HG03457 (cell line): ENCODE measurements at regions not wholly inside any gene's neighbourhood (a gene's known extent, or its start where the extent isn't known, plus 50 kb on each side); places are given as distances from the start of the nearest gene placed in this dataset.

Experiments used
- ATAC-seq: cut with Tn5 transposase; IDR thresholded peaks from one replicate; pipeline ENCODE4 v1.9.1; 2021; ENCODE audit warnings: moderate number of reproducible peaks; ENCODE audit not compliant: unreplicated experiment

- no peak for ATAC-seq
These were observed 133.7 kb upstream of the ASTN2 start for GRCh38 chr9:117548556-117548955.

- ATAC-seq: no peak
These were observed 133.0 kb upstream of the ASTN2 start for GRCh38 chr9:117547904-117548303.

GRCh38 chr9:117546894-117547678 lies 132.2 kb upstream of the ASTN2 start:
- ATAC-seq: no peak

DNA sequence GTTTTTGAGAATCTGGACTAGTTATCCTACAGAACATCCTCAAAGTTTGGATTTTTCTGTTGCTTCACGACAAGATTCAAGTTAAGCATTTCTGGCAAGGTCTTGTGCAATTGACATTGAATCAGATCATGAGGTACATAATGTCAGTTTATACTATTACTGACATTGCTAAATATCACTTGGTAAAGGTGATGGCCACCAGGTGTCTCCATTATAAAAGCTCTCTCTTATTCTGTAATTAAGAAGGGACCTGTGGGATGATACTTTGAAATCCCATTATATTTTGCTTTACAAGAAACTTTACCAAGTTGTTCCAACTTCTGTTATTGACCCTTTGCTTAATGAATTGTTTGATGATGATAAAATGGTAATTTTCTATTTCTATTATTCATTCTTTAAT lies 131.0 kb upstream of the ASTN2 start:
- ATAC-seq: no peak

GRCh38 chr9:117543089-117543488 lies 128.2 kb upstream of the ASTN2 start:
- no peak for ATAC-seq

GRCh38 chr9:117542021-117542420 lies 127.2 kb upstream of the ASTN2 start:
- no peak for ATAC-seq

GRCh38 chr9:117541181-117541580 lies 126.3 kb upstream of the ASTN2 start:
- no peak for ATAC-seq

- ATAC-seq: no peak
These were observed 121.1 kb upstream of the ASTN2 start for GRCh38 chr9:117535973-117536372.

DNA sequence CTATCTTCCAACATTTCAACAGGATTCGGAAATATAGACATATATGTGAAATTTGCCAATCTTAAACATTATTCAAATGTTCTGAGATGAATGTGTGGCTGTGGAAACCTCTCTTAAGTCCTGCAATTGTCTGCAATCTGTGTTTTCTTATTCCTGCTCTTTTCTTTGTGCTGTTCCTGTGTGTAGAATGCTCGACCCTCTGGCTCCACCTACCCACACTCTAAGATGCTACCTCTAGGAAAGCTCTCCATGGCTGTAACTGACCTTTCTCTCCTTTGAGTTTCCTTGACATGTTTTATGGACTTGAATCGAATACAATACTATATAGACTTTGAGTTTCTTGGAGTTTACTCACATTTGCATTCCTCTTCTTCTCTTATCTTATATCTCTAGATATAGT lies 120.6 kb upstream of the ASTN2 start:
- ATAC-seq: no peak

DNA sequence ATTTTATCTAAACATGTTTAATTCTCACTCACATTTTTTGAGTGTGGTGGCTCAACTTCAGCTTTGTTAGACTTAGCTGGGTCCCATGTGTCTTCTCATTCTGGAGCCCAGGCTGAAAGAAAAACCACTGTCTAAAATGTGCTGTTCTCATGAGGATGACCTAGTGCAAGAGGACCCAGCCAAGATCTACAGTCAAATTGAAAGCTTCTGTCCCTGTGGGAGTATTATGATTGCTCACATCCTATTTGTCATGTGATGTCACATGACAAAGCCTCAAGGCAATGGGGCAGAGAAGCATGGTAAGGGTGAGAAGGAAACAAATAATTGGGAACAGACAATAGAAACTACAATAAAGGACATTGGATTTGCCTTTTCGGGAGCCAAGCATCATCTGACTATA lies 113.4 kb upstream of the ASTN2 start:
- ATAC-seq: no peak

DNA sequence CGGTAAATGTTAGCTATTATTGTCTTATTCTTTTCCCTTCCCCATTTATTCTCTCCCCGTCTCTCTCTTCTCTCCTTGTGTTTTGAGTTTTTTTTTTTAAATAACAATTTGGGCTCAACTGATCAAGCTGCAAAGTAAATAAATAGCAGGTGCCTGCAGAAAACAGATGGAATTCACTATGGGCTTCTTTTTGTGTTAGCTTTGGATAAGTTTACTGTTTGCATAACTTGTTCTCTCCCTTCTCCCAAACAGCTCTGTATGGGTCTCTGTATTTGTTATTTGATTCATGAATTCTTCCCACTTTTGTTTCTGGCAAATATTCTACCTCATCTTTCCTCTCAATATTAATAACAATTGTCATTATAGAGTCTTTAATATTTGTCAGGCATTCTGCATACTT lies 111.8 kb upstream of the ASTN2 start:
- no peak for ATAC-seq

DNA sequence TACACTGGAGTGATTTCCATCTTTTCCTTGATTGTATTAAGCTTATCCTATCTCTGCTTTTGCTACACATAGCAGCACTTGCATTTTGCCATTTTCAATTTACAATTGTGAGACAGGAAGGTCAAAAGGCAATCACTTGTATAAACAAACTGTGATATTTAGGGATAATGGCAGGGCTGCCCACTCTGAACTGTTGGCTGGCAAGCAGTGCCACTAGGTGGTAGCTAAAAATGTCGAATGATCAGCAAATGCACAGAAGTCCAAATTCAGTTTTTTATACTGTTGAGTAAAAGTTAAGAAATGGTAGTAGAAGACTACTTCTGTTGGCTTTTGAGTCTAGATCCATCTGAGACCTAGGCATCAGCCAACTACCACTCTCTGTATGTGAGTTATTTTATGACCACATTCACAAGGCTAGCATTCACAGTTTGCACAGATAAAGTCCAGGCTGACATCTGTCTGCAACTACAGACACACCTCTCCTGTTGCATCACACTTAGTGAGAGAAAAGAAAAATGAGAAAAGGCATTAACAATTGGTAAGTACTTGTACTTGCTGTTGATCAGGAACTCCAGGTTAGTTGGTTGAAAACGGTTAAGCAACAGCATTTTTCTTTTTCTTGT lies 108.8 kb upstream of the ASTN2 start:
- no peak for ATAC-seq

DNA sequence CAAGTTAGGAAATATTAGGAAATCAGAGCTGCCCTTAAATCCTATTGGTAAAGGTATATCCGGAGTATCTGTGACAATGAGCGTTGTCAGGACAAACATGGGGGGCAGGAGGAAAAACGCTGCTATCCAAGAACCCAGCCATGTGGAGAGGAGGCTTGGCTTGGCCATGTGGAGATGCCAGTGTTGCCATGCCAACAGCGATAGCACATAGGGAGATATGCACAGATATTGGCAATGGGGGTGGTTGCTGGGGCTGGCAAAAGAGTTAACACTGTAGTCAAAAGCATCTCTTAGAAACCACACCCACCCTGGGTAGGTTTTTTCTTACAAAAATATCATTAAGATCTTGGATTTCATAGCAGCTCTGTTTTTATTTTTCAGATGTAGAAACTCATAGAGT lies 106.4 kb upstream of the ASTN2 start:
- no peak for ATAC-seq

DNA sequence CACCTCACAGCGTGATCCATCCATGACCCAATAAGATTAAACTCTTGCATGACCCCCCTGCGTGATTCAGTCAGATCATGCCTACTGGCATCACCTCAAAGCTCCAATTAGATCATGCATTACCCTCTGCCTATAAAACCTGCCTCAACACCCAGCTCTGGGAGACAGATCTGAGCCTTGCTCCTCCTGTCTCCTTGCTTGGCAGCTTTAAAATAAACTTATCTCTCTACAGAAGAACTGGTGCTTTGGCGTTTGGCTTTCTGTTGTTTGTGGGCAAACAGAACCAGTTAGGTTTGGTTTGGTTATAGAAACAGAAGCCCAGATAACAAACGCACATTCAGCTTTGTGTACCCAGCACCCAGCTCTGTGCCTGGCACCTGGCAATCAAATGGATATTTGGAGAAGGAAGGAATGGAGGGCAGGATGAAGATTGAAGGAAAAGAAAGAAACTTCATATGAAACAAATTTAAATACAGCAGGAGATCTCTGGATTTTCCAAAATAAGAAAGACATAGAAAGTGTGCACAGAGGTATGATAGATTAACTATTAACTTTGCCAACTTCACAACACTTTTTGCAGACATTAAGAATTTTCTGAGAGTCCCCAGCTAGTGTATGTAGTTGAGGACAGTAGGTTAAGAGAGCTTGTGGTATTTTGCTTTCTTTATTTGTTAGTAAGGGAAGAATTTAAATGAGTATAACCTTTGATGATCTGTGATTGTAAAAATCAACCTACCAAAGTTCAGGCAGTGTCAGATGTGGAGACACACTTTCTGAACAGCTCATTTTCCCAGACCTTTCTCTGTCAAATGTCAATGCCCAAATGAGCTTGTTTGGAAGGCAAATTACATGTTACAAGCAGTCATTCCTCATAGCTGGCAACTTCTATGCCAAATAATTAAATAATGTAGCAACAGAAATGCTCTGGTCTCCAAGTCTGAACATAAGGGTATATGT lies 102.1 kb upstream of the ASTN2 start:
- no peak for ATAC-seq

- ATAC-seq: no peak
These were observed 97.1 kb upstream of the ASTN2 start for GRCh38 chr9:117511852-117512481.

DNA sequence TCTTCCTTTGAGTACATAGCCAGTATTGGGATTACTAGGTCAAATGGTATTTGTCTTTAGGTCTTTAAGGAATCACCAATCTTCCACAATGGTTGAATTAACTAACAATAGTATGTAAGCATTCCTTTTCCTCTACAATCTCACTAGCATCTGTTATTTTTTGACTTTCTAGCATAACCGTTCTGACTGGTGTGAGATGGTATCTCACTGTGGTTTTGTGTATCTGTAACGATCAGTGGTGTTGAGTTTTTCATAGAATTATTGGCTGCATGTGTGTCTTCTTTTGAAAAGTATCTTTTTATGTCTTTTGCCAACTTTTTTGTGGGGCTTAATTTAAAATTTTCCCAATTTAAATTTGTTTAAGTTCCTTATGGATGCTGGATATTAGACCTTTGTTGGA lies 81.5 kb upstream of the ASTN2 start:
- ATAC-seq: no peak

DNA sequence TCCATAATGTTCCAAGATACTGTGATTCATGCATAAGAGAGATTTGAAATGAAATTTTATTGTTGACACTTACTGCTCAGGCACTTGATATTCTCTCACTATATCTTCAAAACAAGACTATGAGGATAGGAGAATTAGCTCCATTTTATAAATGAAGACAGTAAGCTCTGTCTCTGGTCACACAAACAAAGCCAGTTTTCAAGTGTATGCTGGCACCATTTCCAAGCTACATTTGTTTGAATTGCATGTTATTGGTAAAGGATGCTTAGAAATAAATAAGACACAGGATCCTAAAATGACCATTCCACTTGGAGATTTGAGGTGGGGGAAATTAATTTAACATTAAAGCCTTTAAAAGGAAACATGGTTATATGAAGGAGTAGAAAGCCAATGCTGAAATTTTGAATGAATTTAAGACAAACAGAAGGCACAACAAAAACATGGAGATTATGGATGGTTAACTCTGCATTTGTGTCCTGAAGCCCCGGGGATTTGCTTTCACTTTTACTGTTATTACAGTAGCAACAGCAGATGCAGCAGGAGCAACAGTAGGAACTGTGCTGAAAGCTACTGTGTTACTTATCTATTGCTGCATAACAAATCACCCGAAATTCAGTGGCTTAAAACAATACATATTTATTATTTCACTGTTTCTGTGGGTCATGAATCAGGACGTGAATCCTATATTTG lies 79.7 kb upstream of the ASTN2 start:
- no peak for ATAC-seq

DNA sequence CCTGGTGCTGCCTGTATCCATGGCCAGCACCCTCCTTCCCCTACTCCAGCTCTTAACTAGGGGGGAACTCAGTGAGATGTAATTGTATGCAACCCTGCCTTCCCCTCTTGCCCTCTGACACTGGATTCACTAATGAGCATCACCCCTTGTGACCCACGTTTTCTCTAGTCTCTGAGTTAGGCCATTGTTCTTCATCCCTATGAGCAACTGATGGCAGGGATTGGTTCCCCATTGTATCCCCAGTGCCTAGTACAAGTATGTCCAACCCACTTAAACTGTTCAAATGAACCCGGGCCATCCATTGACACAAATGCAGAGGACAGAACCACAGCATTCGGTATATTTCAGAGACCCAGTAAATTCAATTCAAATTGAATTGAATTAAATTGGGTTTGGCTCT lies 77.6 kb upstream of the ASTN2 start:
- no peak for ATAC-seq

DNA sequence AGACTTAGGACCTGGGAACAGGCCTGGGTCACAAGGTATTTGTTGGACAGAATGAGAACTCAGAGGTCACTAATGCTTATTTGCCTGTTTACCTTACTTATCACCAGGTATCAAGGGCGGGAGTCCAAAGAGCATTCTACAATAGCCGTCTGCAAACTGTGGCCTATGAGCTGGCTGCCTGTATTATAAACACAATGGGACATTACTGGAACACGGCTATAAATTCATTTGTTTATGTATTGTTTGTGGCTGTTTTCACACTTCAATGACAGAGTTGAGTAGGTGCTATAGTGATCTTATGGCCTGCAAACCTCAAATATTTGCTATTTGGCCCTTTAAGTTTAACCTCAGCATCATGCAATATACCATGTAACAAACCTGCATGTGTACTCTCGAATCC lies 76.6 kb upstream of the ASTN2 start:
- no peak for ATAC-seq

GRCh38 chr9:117490199-117490598 lies 75.3 kb upstream of the ASTN2 start:
- no peak for ATAC-seq

DNA sequence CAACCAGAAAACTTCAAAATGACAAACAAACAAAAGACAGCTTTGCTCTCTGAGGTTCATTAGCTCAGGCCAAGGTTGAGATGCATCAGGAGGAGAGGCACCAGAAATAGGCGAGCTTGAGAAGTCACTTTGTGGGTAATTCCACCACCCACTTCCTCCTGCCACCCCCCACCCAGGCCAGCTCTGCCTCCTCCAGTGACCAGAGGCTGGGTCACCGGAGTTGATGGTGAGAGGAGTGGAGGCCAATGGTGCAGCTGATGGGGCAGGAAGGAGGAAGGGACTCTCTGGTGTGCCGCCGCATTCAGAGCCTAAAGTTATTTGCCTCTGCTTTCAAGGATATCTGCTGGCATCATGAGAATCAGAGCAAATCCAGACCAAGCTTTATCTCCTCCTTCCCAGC lies 73.8 kb upstream of the ASTN2 start:
- ATAC-seq: no peak
